Epithelial cell of proximal tubule (primary cell): ENCODE measurements at regions not wholly inside any gene's neighbourhood (a gene's known extent, or its start where the extent isn't known, plus 50 kb on each side); places are given as distances from the start of the nearest gene placed in this dataset.

Source experiments
- DNase-seq: peaks from one replicate; pipeline ENCODE4 v3.0.0-alpha.2; 2011; ENCODE audit warnings: low read depth
- H3K4me3 ChIP-seq: 2 replicates; pipeline ENCODE4 v1.5.1; 2011; ENCODE audit warnings: low read depth, mild to moderate bottlenecking, low read length
- CTCF ChIP-seq: conservative IDR thresholded peaks from 2 replicates; pipeline ENCODE4 v1.5.1; 2012; ENCODE audit warnings: low read depth, mild to moderate bottlenecking, low read length

- DNase-seq, result no peak
- TF ChIP-seq CTCF, result no peak
- no peak overlapping the region for H3K4me3 ChIP-seq
Observed at GRCh38 chr11:82326853-82327252, 406.8 kb downstream of the FAM181B start.

GRCh38 chr11:82321206-82321605 lies 412.5 kb downstream of the FAM181B start:
- H3K4me3 ChIP-seq, result no peak overlapping the region
- TF ChIP-seq CTCF, result no peak
- DNase-seq, result no peak

DNA sequence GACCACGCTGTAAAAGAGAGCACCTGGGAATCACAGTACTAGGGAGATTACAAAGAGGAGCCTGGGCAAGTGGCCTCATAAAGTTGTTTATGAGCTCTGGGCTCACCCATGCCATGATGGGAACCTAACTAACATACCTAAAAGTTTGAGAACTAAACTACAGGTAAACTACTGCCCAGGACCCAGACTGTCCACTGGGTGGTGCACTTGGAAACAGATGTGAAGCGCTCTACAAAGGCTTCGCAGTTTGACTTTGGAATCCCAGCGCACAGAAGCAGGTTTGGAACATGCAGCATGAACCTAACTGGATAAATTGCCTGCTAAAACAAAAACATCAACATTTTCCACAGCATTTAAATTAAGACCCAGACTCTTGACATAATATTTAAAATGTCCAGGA lies 418.6 kb downstream of the FAM181B start:
- DNase-seq, result no peak
- no peak overlapping the region for H3K4me3 ChIP-seq
- TF ChIP-seq CTCF, result peak; percentile 69

DNA sequence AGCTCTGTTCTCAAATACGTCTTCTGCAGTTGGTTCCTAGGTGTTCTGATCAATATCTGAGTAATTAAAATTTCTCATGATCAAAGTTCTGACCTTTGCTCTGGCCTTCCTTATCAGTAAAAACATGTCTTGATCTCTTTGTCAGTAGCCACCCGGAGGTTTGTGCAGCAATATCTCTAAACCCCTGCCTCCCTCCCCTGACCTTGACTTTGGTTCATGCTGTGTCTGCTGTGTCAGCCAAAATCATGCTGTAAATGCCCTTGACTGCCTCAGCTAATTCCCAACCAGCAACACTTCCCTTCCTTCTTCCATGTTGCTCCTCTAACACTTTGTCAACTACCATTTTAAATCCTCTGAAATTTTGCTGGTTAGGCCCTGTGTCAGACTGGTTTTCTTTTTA lies 424.7 kb downstream of the FAM181B start:
- no peak for TF ChIP-seq CTCF
- H3K4me3 ChIP-seq, result no peak overlapping the region
- DNase-seq, result no peak

GRCh38 chr11:82305123-82305522 lies 428.5 kb downstream of the FAM181B start:
- TF ChIP-seq CTCF, result no peak
- no peak overlapping the region for H3K4me3 ChIP-seq
- DNase-seq, result no peak

DNA sequence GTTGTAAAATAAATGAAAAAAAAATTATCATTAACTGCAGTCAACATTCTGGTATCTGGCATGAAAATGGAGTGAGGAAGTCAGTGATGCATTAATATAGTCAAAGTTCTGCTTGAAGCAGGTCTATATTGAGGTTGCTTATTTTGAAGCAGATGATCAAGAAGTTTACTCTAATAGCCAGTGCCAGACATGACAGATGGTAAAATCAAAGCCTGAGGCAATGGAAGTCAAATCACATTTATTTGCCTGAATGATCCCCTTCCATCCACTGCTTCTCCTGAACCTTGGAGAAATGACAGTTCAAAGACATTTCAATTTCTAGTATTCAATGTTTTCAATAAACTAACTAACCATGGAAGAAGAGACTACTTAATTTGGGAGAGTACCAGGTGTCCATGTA lies 430.0 kb downstream of the FAM181B start:
- no peak for DNase-seq
- no peak overlapping the region for H3K4me3 ChIP-seq
- no peak for TF ChIP-seq CTCF

DNA sequence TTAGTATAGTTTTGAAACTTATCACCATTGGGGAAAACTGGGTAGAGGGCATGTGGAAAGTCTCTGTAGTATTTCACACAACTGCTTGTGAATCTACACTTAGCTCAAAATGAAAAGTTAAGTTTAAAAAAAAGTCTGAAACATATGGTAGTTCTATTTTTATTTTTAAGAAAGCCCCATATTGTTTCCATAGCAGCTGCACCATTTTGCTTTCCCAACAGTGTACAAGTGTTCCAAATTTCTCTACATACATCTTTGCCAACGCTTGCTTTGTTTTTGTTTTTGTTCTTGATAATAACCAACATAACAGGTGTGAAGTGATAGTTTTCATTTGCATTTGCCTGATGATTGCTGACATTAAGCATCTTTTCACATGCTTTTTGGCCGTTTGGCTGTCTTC lies 445.2 kb downstream of the FAM181B start:
- no peak overlapping the region for H3K4me3 ChIP-seq
- DNase-seq, result no peak
- no peak for TF ChIP-seq CTCF
